HFFc6 (cell line): ENCODE measurements at regions not wholly inside any gene's neighbourhood (a gene's known extent, or its start where the extent isn't known, plus 50 kb on each side); places are given as distances from the start of the nearest gene placed in this dataset.
"Not testable (repeated sequence)": the region's sequence is repeated elsewhere in the genome, so short reads cannot be mapped to it uniquely, and the experiment has no call there.

Source experiments
- DNase-seq: peaks from one replicate; pipeline ENCODE4 v3.0.0-alpha.2; 2018
- H3K27ac Mint-ChIP-seq: 2 replicates; pipeline ENCODE4 v1.8.0; 2020; ENCODE audit warnings: mild to moderate bottlenecking, mixed read lengths
- H3K27me3 Mint-ChIP-seq: 2 replicates; pipeline ENCODE4 v1.8.0; 2021; ENCODE audit warnings: mild to moderate bottlenecking, moderate library complexity, mixed read lengths; ENCODE audit not compliant: insufficient read depth
- H3K36me3 Mint-ChIP-seq: 2 replicates; pipeline ENCODE4 v1.8.0; 2021; ENCODE audit warnings: low read depth, mixed read lengths
- H3K4me1 Mint-ChIP-seq: 2 replicates; pipeline ENCODE4 v1.8.0; 2020; ENCODE audit warnings: low read depth, mixed read lengths
- H3K4me3 Mint-ChIP-seq: 2 replicates; pipeline ENCODE4 v1.8.0; 2020; ENCODE audit warnings: mild to moderate bottlenecking, moderate library complexity, mixed read lengths
- H3K9me3 Mint-ChIP-seq: 2 replicates; pipeline ENCODE4 v1.8.0; 2020; ENCODE audit warnings: mild to moderate bottlenecking, mixed read lengths
- CTCF ChIP-seq: fragments of 200-600 bp; sonication (generic); IDR thresholded peaks from 2 replicates; pipeline ENCODE4 v1.5.0; 2021; ENCODE audit warnings: antibody characterized with exemption, mild to moderate bottlenecking

DNA sequence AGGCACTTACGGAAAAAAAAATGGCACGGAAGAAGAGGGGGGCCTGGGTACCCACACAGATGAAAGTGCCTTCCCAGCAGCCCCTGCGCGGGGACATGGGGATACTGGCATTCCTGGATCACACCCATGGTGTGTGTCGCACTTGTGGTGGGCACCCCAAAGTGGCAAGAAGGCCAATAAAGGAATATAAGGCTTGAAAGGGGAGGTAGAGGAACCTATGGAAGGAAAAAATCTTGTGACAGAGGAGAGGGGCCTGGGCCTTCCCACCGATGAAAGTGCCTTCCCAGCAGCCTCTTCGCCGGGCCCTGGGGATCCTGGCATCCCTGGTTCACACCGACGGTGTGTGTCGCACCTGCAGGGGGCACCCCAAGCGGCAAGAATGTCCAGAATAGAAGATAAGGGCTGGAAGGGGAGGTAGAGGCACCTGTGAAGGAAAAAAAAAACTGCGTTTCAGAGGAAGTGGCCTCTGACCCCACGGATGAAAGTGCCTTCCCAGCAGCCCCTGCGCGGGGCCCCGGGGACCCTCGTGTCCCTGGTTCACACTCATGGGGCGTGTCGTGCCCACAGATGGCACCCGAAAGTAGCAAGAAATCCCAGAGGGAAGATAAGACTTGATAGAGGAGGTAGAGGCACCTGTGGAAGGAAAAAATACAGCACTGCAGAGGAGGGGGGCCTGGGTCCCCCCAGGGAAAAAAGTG lies 284.0 kb downstream of the ALG10 start:
- Mint-ChIP-seq H3K27me3 (peaks cover 1% of the 10 kb centered on the region), H3K27ac (no peak overlapping the region), H3K36me3 (peaks cover 20% of the 10 kb centered on the region), H3K9me3 (peaks cover 90% of the 10 kb centered on the region), H3K4me1 (no peaks in the 10 kb centered on the region), H3K4me3 (no peak overlapping the region)
- no peak for DNase-seq
- TF ChIP-seq CTCF: no peak

GRCh38 chr12:34309806-34310804 lies 287.8 kb downstream of the ALG10 start:
- Mint-ChIP-seq H3K9me3 (peaks cover 89% of the 10 kb centered on the region), H3K36me3 (peaks cover 38% of the 10 kb centered on the region)
- H3K27me3 Mint-ChIP-seq, H3K4me3 Mint-ChIP-seq, H3K27ac Mint-ChIP-seq, DNase-seq, H3K4me1 Mint-ChIP-seq: not testable (repeated sequence)

DNA sequence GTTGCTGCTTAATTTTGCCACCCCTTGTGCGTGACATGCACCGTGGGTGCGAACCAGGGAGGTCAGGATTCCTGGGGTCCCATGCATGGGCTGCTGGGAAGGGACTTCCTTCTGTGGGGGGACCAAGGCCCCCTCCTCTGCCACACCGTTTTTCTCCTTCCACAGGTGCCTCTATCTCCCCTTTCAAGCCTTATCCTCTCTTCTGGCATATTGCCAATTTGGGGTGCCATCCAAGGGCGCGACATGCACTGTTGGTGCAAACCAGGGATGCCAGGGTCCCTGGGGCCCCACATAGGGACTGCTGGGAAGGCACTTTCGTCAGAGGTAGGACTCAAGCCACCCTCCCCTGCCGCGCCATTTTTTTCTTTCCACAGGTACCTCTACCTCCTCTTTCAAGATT lies 289.0 kb downstream of the ALG10 start:
- peaks cover 39% of the 10 kb centered on the region for H3K36me3 Mint-ChIP-seq
- H3K4me3 Mint-ChIP-seq: no peak overlapping the region

DNA sequence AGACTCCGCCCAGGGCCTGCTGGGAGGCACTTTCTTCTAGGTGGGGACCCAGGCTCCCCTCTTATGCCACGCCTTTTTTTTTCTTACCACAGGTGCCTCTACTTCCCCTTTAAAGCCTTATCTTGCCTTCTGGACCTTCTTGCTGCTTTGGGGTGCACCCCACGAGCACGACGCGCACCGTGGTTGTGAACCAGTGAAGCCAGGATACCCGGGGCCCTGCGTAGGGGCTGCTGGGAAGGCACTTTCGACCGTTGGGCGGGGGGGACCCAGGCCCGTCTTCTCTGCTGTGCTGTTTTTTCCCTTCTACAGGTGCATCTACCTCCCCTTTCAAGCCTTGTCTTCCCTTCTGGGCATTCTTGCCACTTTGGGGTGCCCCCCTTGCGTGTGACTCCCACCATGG lies 305.4 kb downstream of the ALG10 start:
- no peak for DNase-seq
- TF ChIP-seq CTCF: no peak
- peaks cover 39% of the 10 kb centered on the region for H3K36me3 Mint-ChIP-seq
- H3K27me3 Mint-ChIP-seq: peaks cover 3% of the 10 kb centered on the region
- no peak overlapping the region for H3K27ac Mint-ChIP-seq
- no peak overlapping the region for H3K4me3 Mint-ChIP-seq
- no peaks in the 10 kb centered on the region for H3K4me1 Mint-ChIP-seq
- H3K9me3 Mint-ChIP-seq: peaks cover 93% of the 10 kb centered on the region

More for the DNA sequence above, 289.0 kb downstream of the ALG10 start:
- no peak for DNase-seq
- Mint-ChIP-seq H3K27ac (no peak overlapping the region), H3K9me3 (peaks cover 89% of the 10 kb centered on the region), H3K4me1 (no peaks in the 10 kb centered on the region), H3K27me3 (peaks cover 4% of the 10 kb centered on the region)
- no peak for TF ChIP-seq CTCF

DNA sequence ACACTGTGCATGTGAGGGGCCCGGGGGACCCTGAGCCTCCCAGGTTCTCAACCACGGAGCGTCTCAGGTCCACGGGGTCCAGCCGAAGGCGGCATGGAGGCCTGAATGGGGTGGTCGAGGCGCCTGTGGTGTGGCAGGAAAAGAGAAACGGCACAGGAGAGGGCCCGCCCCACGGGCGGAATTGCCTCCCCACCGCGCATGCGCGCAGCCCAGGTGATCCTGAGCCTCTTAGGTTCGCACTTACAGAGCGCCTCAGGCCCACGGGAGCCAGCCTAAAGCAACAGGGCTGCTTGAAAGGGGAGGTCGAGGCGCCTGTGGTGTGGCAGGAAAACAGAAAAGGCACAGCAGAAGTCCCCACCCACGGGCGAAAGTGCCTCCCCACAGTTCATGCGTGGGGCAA lies 311.0 kb downstream of the ALG10 start:
- H3K9me3 Mint-ChIP-seq: peaks cover 47% of the 10 kb centered on the region
- H3K27me3 Mint-ChIP-seq: peaks cover 3% of the 10 kb centered on the region
- no peak for TF ChIP-seq CTCF
- no peak overlapping the region for H3K4me3 Mint-ChIP-seq
- no peak for DNase-seq
- no peaks in the 10 kb centered on the region for H3K4me1 Mint-ChIP-seq
- H3K36me3 Mint-ChIP-seq: peaks cover 5% of the 10 kb centered on the region; the same call in 1 of the 2 replicates
- H3K27ac Mint-ChIP-seq: no peak overlapping the region

GRCh38 chr12:34334538-34334937 lies 312.2 kb downstream of the ALG10 start:
- Mint-ChIP-seq H3K27me3 (peaks cover 3% of the 10 kb centered on the region; the same call in 1 of the 2 replicates), H3K27ac (no peak overlapping the region), H3K4me3 (no peak overlapping the region), H3K9me3 (peaks cover 36% of the 10 kb centered on the region), H3K4me1 (no peaks in the 10 kb centered on the region), H3K36me3 (peaks cover 5% of the 10 kb centered on the region; the same call in 1 of the 2 replicates)
- no peak for TF ChIP-seq CTCF
- no peak for DNase-seq
